GM19351 (cell line): ENCODE measurements at regions not wholly inside any gene's neighbourhood (a gene's known extent, or its start where the extent isn't known, plus 50 kb on each side); places are given as distances from the start of the nearest gene placed in this dataset.

Experiments used
- ATAC-seq: cut with Tn5 transposase; IDR thresholded peaks from one replicate; pipeline ENCODE4 v1.9.1; 2021; ENCODE audit warnings: mild to moderate bottlenecking, moderate library complexity; ENCODE audit not compliant: unreplicated experiment

GRCh38 chr12:46438256-46438655 lies 65.7 kb upstream of the SLC38A2 start:
- no peak for ATAC-seq

GRCh38 chr12:46437469-46437868 lies 64.9 kb upstream of the SLC38A2 start:
- ATAC-seq: no peak

GRCh38 chr12:46436747-46437146 lies 64.2 kb upstream of the SLC38A2 start:
- no peak for ATAC-seq

GRCh38 chr12:46435625-46436024 lies 63.1 kb upstream of the SLC38A2 start:
- no peak for ATAC-seq

- ATAC-seq: no peak
Observed at GRCh38 chr12:46435029-46435428, 62.5 kb upstream of the SLC38A2 start.

- ATAC-seq: no peak
Observed at GRCh38 chr12:46433829-46434228, 61.3 kb upstream of the SLC38A2 start.

- no peak for ATAC-seq
Observed at GRCh38 chr12:46432325-46432724, 59.8 kb upstream of the SLC38A2 start.

GRCh38 chr12:46430340-46430948 lies 57.9 kb upstream of the SLC38A2 start:
- ATAC-seq: no peak
